Glutamatergic neuron (in vitro differentiated cells): ENCODE measurements at regions not wholly inside any gene's neighbourhood (a gene's known extent, or its start where the extent isn't known, plus 50 kb on each side); places are given as distances from the start of the nearest gene placed in this dataset.

Experiments
- DNase-seq: peaks from one replicate; pipeline ENCODE4 v3.0.0; 2022
- H3K27ac Mint-ChIP-seq: one replicate; pipeline ENCODE4 v1.8.0; 2020; ENCODE audit warnings: mild to moderate bottlenecking, mixed read lengths, inconsistent platforms; ENCODE audit not compliant: unreplicated experiment
- H3K27me3 Mint-ChIP-seq: one replicate; pipeline ENCODE4 v1.8.0; 2020; ENCODE audit warnings: mild to moderate bottlenecking, moderate library complexity, mixed read lengths, inconsistent platforms; ENCODE audit not compliant: unreplicated experiment
- H3K36me3 Mint-ChIP-seq: one replicate; pipeline ENCODE4 v1.8.0; 2020; ENCODE audit warnings: mild to moderate bottlenecking, mixed read lengths, inconsistent platforms; ENCODE audit not compliant: unreplicated experiment
- H3K4me1 Mint-ChIP-seq: one replicate; pipeline ENCODE4 v1.8.0; 2020; ENCODE audit warnings: mild to moderate bottlenecking, low read depth, mixed read lengths, inconsistent platforms; ENCODE audit not compliant: unreplicated experiment
- H3K4me3 Mint-ChIP-seq: one replicate; pipeline ENCODE4 v1.8.0; 2020; ENCODE audit warnings: mild to moderate bottlenecking, mixed read lengths, inconsistent platforms; ENCODE audit not compliant: unreplicated experiment
- H3K9me3 Mint-ChIP-seq: one replicate; pipeline ENCODE4 v1.8.0; 2020; ENCODE audit warnings: mild to moderate bottlenecking, moderate library complexity, mixed read lengths, inconsistent platforms; ENCODE audit not compliant: unreplicated experiment
- CTCF ChIP-seq: fragments of 200-600 bp; sonication (generic); IDR thresholded peaks from one replicate; pipeline ENCODE4 v1.5.0; 2021; ENCODE audit not compliant: partially characterized antibody, unreplicated experiment

- no peak overlapping the region for H3K4me3 Mint-ChIP-seq
- no peak for TF ChIP-seq CTCF
- no peaks in the 10 kb centered on the region for H3K9me3 Mint-ChIP-seq
- H3K36me3 Mint-ChIP-seq: no peaks in the 10 kb centered on the region
- H3K27ac Mint-ChIP-seq: no peak overlapping the region
- no peak for DNase-seq
- peaks cover 5% of the 10 kb centered on the region for H3K27me3 Mint-ChIP-seq
- H3K4me1 Mint-ChIP-seq: no peaks in the 10 kb centered on the region
Measured at GRCh38 chr12:93113317-93114006, 184.4 kb upstream of the EEA1 start.

- H3K27ac Mint-ChIP-seq: no peak overlapping the region
- no peak for DNase-seq
- H3K27me3 Mint-ChIP-seq: peaks cover 5% of the 10 kb centered on the region
- no peaks in the 10 kb centered on the region for H3K9me3 Mint-ChIP-seq
- no peaks in the 10 kb centered on the region for H3K4me1 Mint-ChIP-seq
- no peaks in the 10 kb centered on the region for H3K36me3 Mint-ChIP-seq
- no peak for TF ChIP-seq CTCF
- H3K4me3 Mint-ChIP-seq: no peak overlapping the region
Measured at GRCh38 chr12:93115198-93115601, 186.1 kb upstream of the EEA1 start.

- no peak for TF ChIP-seq CTCF
- H3K27me3 Mint-ChIP-seq: peaks cover 5% of the 10 kb centered on the region
- no peak overlapping the region for H3K27ac Mint-ChIP-seq
- no peak for DNase-seq
- H3K36me3 Mint-ChIP-seq: no peaks in the 10 kb centered on the region
- H3K4me1 Mint-ChIP-seq: no peaks in the 10 kb centered on the region
- H3K9me3 Mint-ChIP-seq: no peaks in the 10 kb centered on the region
- no peak overlapping the region for H3K4me3 Mint-ChIP-seq
Measured at GRCh38 chr12:93115646-93116045, 186.6 kb upstream of the EEA1 start.

- no peak for DNase-seq
- Mint-ChIP-seq H3K27me3 (peaks cover 5% of the 10 kb centered on the region), H3K36me3 (no peaks in the 10 kb centered on the region), H3K4me3 (no peak overlapping the region), H3K9me3 (no peaks in the 10 kb centered on the region), H3K27ac (no peak overlapping the region), H3K4me1 (no peaks in the 10 kb centered on the region)
- no peak for TF ChIP-seq CTCF
Measured at GRCh38 chr12:93116632-93117031, 187.5 kb upstream of the EEA1 start.

- Mint-ChIP-seq H3K36me3 (no peaks in the 10 kb centered on the region), H3K9me3 (no peaks in the 10 kb centered on the region), H3K27me3 (no peaks in the 10 kb centered on the region), H3K4me3 (no peak overlapping the region), H3K4me1 (no peaks in the 10 kb centered on the region), H3K27ac (no peak overlapping the region)
- TF ChIP-seq CTCF: no peak
- no peak for DNase-seq
Measured at GRCh38 chr12:93121729-93122488, 192.8 kb upstream of the EEA1 start.
